ENCODE measurements at regions not wholly inside any gene's neighbourhood (a gene's known extent, or its start where the extent isn't known, plus 50 kb on each side); places are given as distances from the start of the nearest gene placed in this dataset.
"Not testable (repeated sequence)": the region's sequence is repeated elsewhere in the genome, so short reads cannot be mapped to it uniquely, and the experiment has no call there.

DNA sequence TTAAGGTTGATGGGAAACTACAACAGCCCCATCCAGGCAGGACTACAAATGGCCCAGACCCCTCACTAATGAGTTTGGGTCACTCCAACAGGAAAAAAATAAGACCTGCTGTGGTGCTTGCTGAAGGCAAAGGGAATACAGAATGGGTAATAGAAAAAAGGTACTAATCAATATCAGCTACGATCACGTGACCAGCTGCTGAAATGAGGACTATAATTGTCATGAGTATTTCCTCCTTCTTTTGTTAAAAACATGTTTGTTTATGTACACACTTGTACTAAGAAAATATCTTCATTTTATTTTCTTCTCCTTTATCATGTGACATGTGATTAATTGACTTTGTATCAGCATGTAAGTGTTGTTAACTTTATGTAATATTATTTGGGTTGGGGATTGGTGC is 199.9 kb downstream of the GJA1 start:
- intact Hi-C loops (cut with micrococcal nuclease; ENCODE audit: unreplicated experiment) = no loop called here
- no peak for DNase-seq (ENCODE audit: low read depth, low spot score)
- H3K4me3 ChIP-seq (ENCODE audit: low read depth in 2 of 2, low read length in 2 of 2) = no peak overlapping the region
- CTCF ChIA-PET = no interaction called here
- no peaks in the 10 kb centered on the region for H3K4me1 ChIP-seq (ENCODE audit: control insufficient read depth, insufficient read depth, low read length)
- BruUV-seq (replicated peaks) = no TSS peak
- no peak for ATAC-seq
- POLR2A ChIA-PET = no interaction called here
- no peak for TF ChIP-seq TCF7L2 (IDR thresholded peaks at IDR 0.05; ENCODE audit: low read depth, low read length)
- no peak overlapping the region for H3K27ac ChIP-seq (ENCODE audit: low read length)
- peaks cover 15% of the 10 kb centered on the region for H3K9me3 ChIP-seq (ENCODE audit: control insufficient read depth, insufficient read depth, low read depth, low read length)
- in situ Hi-C loops (cut with HindIII; ENCODE audit: low pct_unique_long_range_greater_than_20kb, low sequenced_read_pairs) = no loop called here
- H3K27me3 ChIP-seq (ENCODE audit: control insufficient read depth, insufficient read depth, low read length) = no peaks in the 10 kb centered on the region
- H3K36me3 ChIP-seq (ENCODE audit: control insufficient read depth, insufficient read depth, low read length) = no peaks in the 10 kb centered on the region

- POLR2A ChIA-PET; BruUV-seq (replicated peaks); H3K4me3 ChIP-seq (ENCODE audit: low read depth in 2 of 2, low read length in 2 of 2); H3K27ac ChIP-seq (ENCODE audit: low read length); H3K9me3 ChIP-seq (ENCODE audit: control insufficient read depth, insufficient read depth, low read depth, low read length); H3K27me3 ChIP-seq (ENCODE audit: control insufficient read depth, insufficient read depth, low read length); H3K4me1 ChIP-seq (ENCODE audit: control insufficient read depth, insufficient read depth, low read length); H3K36me3 ChIP-seq (ENCODE audit: control insufficient read depth, insufficient read depth, low read length); DNase-seq (ENCODE audit: low read depth, low spot score); CTCF ChIA-PET; in situ Hi-C loops (cut with HindIII; ENCODE audit: low pct_unique_long_range_greater_than_20kb, low sequenced_read_pairs); intact Hi-C loops (cut with micrococcal nuclease; ENCODE audit: unreplicated experiment); ATAC-seq: not testable (repeated sequence)
Measured at GRCh38 chr6:121636217-121636616, 200.8 kb downstream of the GJA1 start.

GRCh38 chr6:121639021-121639420 is 203.6 kb downstream of the GJA1 start:
- ChIA-PET CTCF (no interaction called here), POLR2A (interaction anchor here (0.7 kb wide), 1 partner anchor 573 kb away, joined by 4 read pairs; no protein-coding TSS in a partner anchor)
- intact Hi-C loops (cut with micrococcal nuclease; ENCODE audit: unreplicated experiment) = no loop called here
- Histone ChIP-seq H3K4me1 (ENCODE audit: control insufficient read depth, insufficient read depth, low read length) (no peaks in the 10 kb centered on the region), H3K27ac (ENCODE audit: low read length) (no peak overlapping the region), H3K27me3 (ENCODE audit: control insufficient read depth, insufficient read depth, low read length) (no peaks in the 10 kb centered on the region), H3K9me3 (ENCODE audit: control insufficient read depth, insufficient read depth, low read depth, low read length) (no peaks in the 10 kb centered on the region), H3K4me3 (ENCODE audit: low read depth in 2 of 2, low read length in 2 of 2) (no peak overlapping the region), H3K36me3 (ENCODE audit: control insufficient read depth, insufficient read depth, low read length) (no peaks in the 10 kb centered on the region)
- TF ChIP-seq TCF7L2 (IDR thresholded peaks at IDR 0.05; ENCODE audit: low read depth, low read length) = no peak
- TF ChIP-seq POLR2AphosphoS5 (IDR thresholded peaks at IDR 0.05; ENCODE audit: low read depth, low read length) = no peak
- TF ChIP-seq REST (IDR thresholded peaks at IDR 0.05; ENCODE audit: insufficient read depth in 1 of 2, low read depth in 2 of 2, low read length in 1 of 2) = no peak
- TF ChIP-seq, protein P1, sequence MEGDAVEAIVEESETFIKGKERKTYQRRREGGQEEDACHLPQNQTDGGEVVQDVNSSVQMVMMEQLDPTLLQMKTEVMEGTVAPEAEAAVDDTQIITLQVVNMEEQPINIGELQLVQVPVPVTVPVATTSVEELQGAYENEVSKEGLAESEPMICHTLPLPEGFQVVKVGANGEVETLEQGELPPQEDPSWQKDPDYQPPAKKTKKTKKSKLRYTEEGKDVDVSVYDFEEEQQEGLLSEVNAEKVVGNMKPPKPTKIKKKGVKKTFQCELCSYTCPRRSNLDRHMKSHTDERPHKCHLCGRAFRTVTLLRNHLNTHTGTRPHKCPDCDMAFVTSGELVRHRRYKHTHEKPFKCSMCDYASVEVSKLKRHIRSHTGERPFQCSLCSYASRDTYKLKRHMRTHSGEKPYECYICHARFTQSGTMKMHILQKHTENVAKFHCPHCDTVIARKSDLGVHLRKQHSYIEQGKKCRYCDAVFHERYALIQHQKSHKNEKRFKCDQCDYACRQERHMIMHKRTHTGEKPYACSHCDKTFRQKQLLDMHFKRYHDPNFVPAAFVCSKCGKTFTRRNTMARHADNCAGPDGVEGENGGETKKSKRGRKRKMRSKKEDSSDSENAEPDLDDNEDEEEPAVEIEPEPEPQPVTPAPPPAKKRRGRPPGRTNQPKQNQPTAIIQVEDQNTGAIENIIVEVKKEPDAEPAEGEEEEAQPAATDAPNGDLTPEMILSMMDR (IDR thresholded peaks at IDR 0.05) = no peak
- no peak for TF ChIP-seq SIN3A (IDR thresholded peaks at IDR 0.05; ENCODE audit: borderline replicate concordance, insufficient read depth, low read depth, low read length)
- BruUV-seq (replicated peaks) = no TSS peak
- in situ Hi-C loops (cut with HindIII; ENCODE audit: low pct_unique_long_range_greater_than_20kb, low sequenced_read_pairs) = no loop called here
- ATAC-seq (no peak), DNase-seq (ENCODE audit: low read depth, low spot score) (no peak)

All from Panc1 (cell line).